ENCODE measurements at regions not wholly inside any gene's neighbourhood (a gene's known extent, or its start where the extent isn't known, plus 50 kb on each side); places are given as distances from the start of the nearest gene placed in this dataset.

- no peak for DNase-seq (ENCODE audit: low spot score)
These were observed 157.9 kb upstream of the PDE10A start for GRCh38 chr6:165820934-165821333.

- no peak for DNase-seq (ENCODE audit: low spot score)
These were observed 157.4 kb upstream of the PDE10A start for GRCh38 chr6:165820407-165820806.

- no peak for DNase-seq (ENCODE audit: low spot score)
These were observed 156.4 kb upstream of the PDE10A start for GRCh38 chr6:165819394-165819793.

GRCh38 chr6:165818200-165818599 lies 155.2 kb upstream of the PDE10A start:
- DNase-seq (ENCODE audit: low spot score) = no peak

- DNase-seq (ENCODE audit: low spot score) = no peak
These were observed 154.7 kb upstream of the PDE10A start for GRCh38 chr6:165817771-165818170.

GRCh38 chr6:165817148-165817547 lies 154.1 kb upstream of the PDE10A start:
- DNase-seq (ENCODE audit: low spot score) = no peak

GRCh38 chr6:165814679-165815078 lies 151.6 kb upstream of the PDE10A start:
- DNase-seq (ENCODE audit: low spot score) = no peak

- no peak for DNase-seq (ENCODE audit: low spot score)
These were observed 148.5 kb upstream of the PDE10A start for GRCh38 chr6:165811512-165811911.

GRCh38 chr6:165808021-165808420 lies 145.0 kb upstream of the PDE10A start:
- no peak for DNase-seq (ENCODE audit: low spot score)

GRCh38 chr6:165807249-165807960 lies 144.4 kb upstream of the PDE10A start:
- DNase-seq (ENCODE audit: low spot score) = no peak

GRCh38 chr6:165806126-165806810 lies 143.2 kb upstream of the PDE10A start:
- DNase-seq (ENCODE audit: low spot score) = no peak

GRCh38 chr6:165805636-165806035 lies 142.6 kb upstream of the PDE10A start:
- DNase-seq (ENCODE audit: low spot score) = no peak

GRCh38 chr6:165805067-165805555 lies 142.1 kb upstream of the PDE10A start:
- no peak for DNase-seq (ENCODE audit: low spot score)

GRCh38 chr6:165804331-165805066 lies 141.5 kb upstream of the PDE10A start:
- DNase-seq (ENCODE audit: low spot score) = no peak

- DNase-seq (ENCODE audit: low spot score) = no peak
These were observed 137.3 kb upstream of the PDE10A start for GRCh38 chr6:165800337-165800736.

GRCh38 chr6:165799391-165800153 lies 136.5 kb upstream of the PDE10A start:
- DNase-seq (ENCODE audit: low spot score) = no peak

- DNase-seq (ENCODE audit: low spot score) = no peak
These were observed 135.9 kb upstream of the PDE10A start for GRCh38 chr6:165798991-165799390.

GRCh38 chr6:165794179-165794601 lies 131.1 kb upstream of the PDE10A start:
- no peak for DNase-seq (ENCODE audit: low spot score)

- no peak for DNase-seq (ENCODE audit: low spot score)
These were observed 130.3 kb upstream of the PDE10A start for GRCh38 chr6:165793287-165793825.

- DNase-seq (ENCODE audit: low spot score) = no peak
These were observed 128.9 kb upstream of the PDE10A start for GRCh38 chr6:165791876-165792437.

GRCh38 chr6:165791306-165791705 lies 128.3 kb upstream of the PDE10A start:
- DNase-seq (ENCODE audit: low spot score) = no peak
